ENCODE measurements at regions not wholly inside any gene's neighbourhood (a gene's known extent, or its start where the extent isn't known, plus 50 kb on each side); places are given as distances from the start of the nearest gene placed in this dataset.
"Not testable (repeated sequence)": the region's sequence is repeated elsewhere in the genome, so short reads cannot be mapped to it uniquely, and the experiment has no call there.

GRCh38 chr20:25848222-25848621 is 151.6 kb upstream of the ZNF337 start:
- DNase-seq (ENCODE audit: low read depth in 1 of 2, low spot score in 1 of 2): no peak

GRCh38 chr20:25844640-25845039 is 148.0 kb upstream of the ZNF337 start:
- not testable (repeated sequence) for DNase-seq (ENCODE audit: low read depth in 1 of 2, low spot score in 1 of 2)

DNA sequence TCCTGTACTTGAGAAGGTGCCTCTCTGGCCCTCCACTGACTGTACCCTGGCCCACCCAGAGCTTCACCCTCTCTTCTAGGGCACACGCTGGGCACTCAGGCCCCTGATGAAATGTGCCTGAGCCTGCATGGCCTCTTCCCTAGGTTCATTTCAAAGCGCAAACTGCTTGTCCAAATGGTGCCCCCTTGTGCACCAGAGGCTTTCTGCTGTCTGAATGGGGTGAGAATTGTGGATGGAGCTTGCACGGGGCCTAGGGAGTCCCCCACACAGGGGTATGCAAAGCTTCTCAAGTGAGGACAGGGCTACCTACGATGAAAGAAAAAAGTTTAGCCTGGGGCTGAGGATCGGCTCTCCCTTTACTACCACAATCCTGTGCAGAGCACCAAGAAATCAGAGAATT is 116.9 kb upstream of the ZNF337 start:
- not testable (repeated sequence) for DNase-seq (ENCODE audit: low read depth in 1 of 2, low spot score in 1 of 2)

GRCh38 chr20:25798174-25798993 is 101.7 kb upstream of the ZNF337 start:
- DNase-seq (ENCODE audit: low read depth in 1 of 2, low spot score in 1 of 2): not testable (repeated sequence)

DNA sequence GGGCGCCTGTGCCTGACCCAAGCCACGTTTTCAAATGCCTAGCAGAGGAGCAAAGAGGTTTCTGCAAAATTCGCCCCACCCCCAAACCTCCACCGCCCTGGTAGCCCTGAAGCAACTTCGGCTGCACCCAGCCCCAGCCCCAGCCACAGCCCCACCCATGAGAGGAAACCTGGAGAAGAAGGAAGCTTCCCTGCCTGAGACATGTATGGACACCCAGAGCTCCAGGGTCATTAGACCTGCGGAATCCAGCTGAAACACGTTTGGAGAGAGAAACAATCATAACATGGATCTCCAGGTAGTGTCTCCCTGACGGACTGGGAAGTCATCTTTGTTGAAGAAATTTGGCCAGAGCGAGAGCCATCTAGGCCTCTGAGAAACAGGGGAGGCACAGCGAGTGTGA is 100.4 kb upstream of the ZNF337 start:
- not testable (repeated sequence) for DNase-seq (ENCODE audit: low read depth in 1 of 2, low spot score in 1 of 2)

DNA sequence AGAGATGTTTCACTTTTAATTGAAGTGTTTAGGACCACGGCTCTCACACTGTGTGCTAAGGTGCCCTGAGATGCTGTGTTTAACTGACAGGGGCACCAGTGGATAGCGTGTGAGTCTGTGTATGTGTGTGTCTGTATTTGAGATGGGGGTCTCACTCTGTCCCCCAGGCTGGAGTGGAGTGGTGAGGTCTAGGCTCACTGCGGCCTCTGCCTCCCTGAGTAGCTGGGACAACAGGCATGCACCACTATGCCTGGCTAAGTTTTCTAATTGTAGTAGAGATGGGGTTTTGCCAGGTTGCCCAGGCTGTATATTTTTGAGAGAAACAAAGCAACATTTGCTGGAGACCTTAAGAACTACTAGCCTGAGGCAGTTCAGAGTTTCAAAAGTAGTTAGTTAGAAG is 80.6 kb upstream of the ZNF337 start:
- DNase-seq (ENCODE audit: low read depth in 1 of 2, low spot score in 1 of 2): not testable (repeated sequence)

- DNase-seq (ENCODE audit: low read depth in 1 of 2, low spot score in 1 of 2): not testable (repeated sequence)
Measured at GRCh38 chr20:25774711-25775110, 78.1 kb upstream of the ZNF337 start.

GRCh38 chr20:25774203-25774602 is 77.5 kb upstream of the ZNF337 start:
- not testable (repeated sequence) for DNase-seq (ENCODE audit: low read depth in 1 of 2, low spot score in 1 of 2)

DNA sequence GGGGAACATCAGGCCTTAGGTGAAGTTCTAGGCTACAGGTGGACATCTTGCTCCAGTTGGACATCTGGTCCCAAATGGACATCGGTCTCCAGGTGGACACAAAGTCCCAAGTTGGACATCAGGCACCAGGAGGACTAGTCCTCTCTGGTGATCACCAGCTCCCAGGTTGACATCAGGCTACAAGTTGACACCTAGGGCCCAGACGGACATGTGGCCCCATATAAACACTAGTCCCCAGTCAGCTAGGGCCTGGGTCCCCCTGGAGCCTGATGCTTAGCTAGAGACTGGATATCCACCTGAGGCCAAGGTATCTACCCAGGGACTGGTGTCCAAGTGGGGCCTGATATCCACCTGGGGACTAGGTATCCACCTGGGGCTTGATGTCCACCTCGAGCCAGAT is 75.8 kb upstream of the ZNF337 start:
- DNase-seq (ENCODE audit: low read depth in 1 of 2, low spot score in 1 of 2): not testable (repeated sequence)

GRCh38 chr20:25771818-25772217 is 75.2 kb upstream of the ZNF337 start:
- not testable (repeated sequence) for DNase-seq (ENCODE audit: low read depth in 1 of 2, low spot score in 1 of 2)

DNA sequence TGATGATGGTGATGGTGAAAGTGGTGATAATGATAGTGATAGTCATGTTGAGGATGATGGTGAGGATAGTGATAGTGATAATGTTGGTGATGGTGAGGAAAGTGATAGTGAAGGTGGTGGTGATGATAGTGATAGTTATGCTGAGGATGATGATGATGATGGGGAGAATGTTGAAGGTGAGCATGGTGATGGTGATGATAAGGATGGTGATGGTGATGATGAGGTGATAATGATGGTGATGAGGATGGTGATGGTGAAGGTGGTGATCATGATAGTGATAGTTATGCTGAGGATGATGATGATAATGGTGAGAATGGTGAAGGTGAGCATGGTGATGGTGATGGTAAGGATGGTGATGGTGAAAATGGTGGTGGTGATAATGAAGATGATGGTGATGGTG is 64.9 kb upstream of the ZNF337 start:
- DNase-seq (ENCODE audit: low read depth in 1 of 2, low spot score in 1 of 2): no peak

- DNase-seq (ENCODE audit: low read depth in 1 of 2, low spot score in 1 of 2): not testable (repeated sequence)
Measured at GRCh38 chr20:25761046-25761445, 64.4 kb upstream of the ZNF337 start.

GRCh38 chr20:25750765-25751696 is 54.4 kb upstream of the ZNF337 start:
- peak; percentile 19 to 33 for DNase-seq (ENCODE audit: low read depth in 1 of 2, low spot score in 1 of 2)

GRCh38 chr20:25750220-25750764 is 53.6 kb upstream of the ZNF337 start:
- no peak for DNase-seq (ENCODE audit: low read depth in 1 of 2, low spot score in 1 of 2)

- no peak for DNase-seq (ENCODE audit: low read depth in 1 of 2, low spot score in 1 of 2)
Measured at GRCh38 chr20:25749649-25750048, 53.0 kb upstream of the ZNF337 start.
